HG02642 (cell line): ENCODE measurements at regions not wholly inside any gene's neighbourhood (a gene's known extent, or its start where the extent isn't known, plus 50 kb on each side); places are given as distances from the start of the nearest gene placed in this dataset.
"Not testable (repeated sequence)": the region's sequence is repeated elsewhere in the genome, so short reads cannot be mapped to it uniquely, and the experiment has no call there.

ENCODE experiments used
- ATAC-seq: cut with Tn5 transposase; IDR thresholded peaks from one replicate; pipeline ENCODE4 v1.9.1; 2021; ENCODE audit warnings: mild to moderate bottlenecking; ENCODE audit not compliant: unreplicated experiment, poor library complexity

GRCh38 chr6:140178935-140179334 lies 804.5 kb upstream of the CITED2 start:
- no peak for ATAC-seq

DNA sequence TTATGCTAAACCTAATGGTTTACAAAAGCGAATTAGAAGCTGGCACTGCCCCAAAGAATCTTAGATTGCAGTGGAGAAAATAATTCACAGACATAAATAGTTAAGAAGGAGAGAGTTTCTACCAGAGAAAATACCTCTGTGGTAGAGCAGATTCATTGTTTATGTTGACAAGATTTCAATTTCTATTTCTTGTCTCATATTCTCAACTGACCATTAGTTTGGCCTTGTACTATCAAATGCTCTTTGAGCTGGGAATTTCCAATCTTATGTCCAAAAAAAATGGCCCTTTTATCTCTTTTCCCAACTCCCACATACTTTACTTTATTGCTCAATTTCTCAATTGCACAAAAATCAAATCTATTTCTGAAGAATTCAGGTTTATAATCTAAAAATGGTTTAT lies 804.1 kb upstream of the CITED2 start:
- no peak for ATAC-seq

- no peak for ATAC-seq
These were observed 801.9 kb upstream of the CITED2 start for GRCh38 chr6:140176306-140176705.

GRCh38 chr6:140175486-140175885 lies 801.0 kb upstream of the CITED2 start:
- ATAC-seq: no peak

GRCh38 chr6:140174524-140174923 lies 800.1 kb upstream of the CITED2 start:
- ATAC-seq: no peak

GRCh38 chr6:140168365-140168764 lies 793.9 kb upstream of the CITED2 start:
- ATAC-seq: no peak

DNA sequence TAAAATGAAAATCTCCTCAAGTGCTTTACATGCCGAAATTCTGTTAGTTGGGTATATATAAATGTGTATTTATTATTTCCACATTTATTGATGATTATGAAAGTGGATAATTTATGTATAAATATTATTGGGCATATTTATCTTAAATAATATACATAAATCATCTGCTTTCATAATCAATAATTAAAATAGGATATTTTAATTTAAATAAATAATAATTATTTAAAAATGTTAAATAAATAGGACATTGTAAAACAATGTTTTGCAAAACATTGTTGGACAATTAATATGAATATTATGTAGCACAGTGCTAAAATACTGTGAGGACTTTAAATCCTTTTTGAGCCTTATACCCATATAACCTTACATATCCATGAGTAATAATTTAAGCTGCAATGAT lies 786.5 kb upstream of the CITED2 start:
- ATAC-seq: no peak

DNA sequence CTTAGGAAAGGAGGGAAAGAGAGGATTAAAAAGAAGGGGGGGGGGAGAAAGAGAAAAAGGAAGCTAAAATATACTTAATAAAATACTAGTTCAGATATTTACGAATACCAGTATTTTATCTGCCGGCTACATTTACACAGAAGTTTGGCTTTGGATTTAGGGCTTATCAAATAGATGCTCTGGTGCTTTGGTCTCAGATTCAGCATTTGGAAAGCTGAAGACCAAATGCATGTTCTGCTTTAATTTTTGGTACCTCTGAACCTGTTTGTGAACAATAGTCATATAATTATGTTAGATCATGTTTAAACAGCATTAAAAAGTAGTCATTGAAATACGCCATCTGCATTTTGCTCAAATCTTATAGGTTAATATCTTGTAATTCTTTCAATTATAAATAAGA lies 786.0 kb upstream of the CITED2 start:
- ATAC-seq: no peak

DNA sequence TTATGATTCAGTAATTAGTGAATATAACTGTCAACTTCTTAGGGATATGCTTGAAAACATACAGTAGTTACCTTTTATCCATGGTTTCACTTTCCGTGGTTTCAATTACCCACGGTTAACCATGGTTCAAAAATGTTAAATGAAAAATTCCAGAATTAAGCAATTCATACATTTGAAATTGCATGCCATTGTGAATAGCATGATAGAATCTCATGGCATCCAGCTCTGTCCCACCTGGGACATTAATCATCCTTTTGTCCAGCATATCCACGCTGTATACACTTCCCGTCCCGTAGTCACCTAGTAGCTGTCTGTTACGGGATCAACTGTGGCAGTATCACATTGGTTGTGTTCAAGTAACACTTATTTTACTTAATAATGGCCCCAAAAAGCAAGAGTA lies 781.7 kb upstream of the CITED2 start:
- ATAC-seq: no peak

GRCh38 chr6:140155451-140156126 lies 781.1 kb upstream of the CITED2 start:
- ATAC-seq: no peak

DNA sequence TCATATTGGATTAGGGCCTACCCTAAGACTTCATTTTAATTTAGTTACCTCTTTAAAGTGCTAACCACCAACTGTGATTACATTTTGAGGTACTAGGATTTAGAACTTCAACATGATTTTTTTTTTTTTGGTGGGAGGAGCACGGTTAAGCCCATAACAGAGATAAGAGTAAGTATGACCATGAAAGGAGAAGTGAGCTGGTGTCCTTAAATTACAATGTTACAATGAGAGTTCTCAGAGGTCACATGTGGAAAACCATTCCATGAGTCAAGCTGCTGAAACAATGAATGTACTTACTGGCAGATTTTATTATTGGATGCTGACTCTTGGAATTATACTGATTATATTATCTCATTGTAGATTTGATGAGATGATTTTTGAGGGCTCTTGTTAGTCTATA lies 779.3 kb upstream of the CITED2 start:
- ATAC-seq: no peak

- not testable (repeated sequence) for ATAC-seq
These were observed 773.7 kb upstream of the CITED2 start for GRCh38 chr6:140147825-140148814.

- ATAC-seq: no peak
These were observed 766.4 kb upstream of the CITED2 start for GRCh38 chr6:140140891-140141290.

GRCh38 chr6:140138311-140139010 lies 764.0 kb upstream of the CITED2 start:
- ATAC-seq: no peak

GRCh38 chr6:140134224-140134623 lies 759.8 kb upstream of the CITED2 start:
- no peak for ATAC-seq

DNA sequence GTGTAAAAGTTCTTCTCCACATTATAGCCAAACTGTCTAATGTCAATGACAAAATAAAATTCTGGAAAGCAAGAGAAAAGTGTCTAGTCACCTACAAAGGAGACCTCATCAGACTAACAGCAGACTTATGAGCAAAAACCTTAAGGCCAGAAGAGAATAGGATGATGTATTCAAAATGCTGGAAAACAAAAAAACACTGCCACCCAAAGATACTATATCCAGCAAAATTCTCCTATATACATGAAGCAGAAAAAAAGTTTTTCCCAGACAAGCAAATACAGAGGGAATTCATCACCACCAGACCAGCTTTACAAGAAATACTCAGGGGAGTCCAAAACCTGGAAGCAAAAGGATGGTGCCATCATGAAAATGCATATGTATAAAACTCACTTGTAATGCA lies 755.6 kb upstream of the CITED2 start:
- no peak for ATAC-seq

DNA sequence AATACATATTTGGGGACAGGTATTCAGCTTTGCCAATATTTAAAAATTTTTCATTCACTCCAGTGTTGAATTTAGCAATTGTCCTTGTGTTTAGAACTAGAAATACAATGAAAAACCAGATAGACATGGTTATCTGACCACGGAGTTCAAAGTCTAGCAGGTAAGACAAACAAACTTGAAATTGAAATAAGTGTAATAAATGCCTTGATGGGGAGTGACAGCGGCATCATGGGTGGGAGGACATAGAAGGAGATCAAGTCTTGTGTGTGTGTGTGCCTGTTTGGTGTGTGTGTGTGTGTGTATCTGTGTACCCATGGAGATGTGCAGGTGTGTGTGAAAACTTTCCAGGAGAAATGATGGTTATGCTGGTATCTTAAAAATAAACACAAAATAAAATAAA lies 750.0 kb upstream of the CITED2 start:
- ATAC-seq: no peak

DNA sequence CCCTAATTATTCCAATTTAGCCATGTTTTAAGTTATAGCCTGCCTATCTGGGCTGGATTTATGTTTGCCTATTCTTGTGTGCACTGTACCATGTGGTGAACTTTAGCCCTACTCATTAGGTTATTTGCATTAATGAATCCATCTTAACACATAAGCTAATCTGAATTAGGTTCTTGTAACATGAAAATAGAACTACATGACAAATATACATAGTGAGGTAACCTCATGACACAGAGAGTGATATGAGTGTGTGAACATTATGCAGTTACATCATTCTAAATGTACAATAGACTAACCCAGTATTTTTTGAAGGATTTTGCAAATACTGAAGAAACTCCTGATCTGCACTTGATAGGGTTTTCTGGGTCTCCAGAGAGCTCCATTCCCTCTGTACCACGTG lies 733.7 kb upstream of the CITED2 start:
- no peak for ATAC-seq

DNA sequence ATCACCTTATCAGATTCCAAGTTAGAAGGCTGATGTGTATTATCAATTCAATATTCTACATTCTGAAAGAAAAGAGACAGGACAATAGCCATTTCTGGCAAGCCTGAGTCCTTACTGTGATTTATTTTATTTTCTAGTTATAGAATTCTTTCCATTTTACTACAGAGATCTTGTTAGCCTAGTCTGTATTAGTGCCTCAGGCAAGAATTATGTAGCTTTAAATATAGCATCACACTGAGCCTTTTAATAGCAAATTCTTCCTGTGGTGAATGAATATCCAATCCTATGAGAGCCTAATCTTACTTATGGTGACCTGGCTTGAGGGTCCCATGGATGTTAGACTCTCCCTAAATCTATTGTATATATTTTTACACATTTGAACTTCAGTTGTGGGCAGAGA lies 732.8 kb upstream of the CITED2 start:
- ATAC-seq: no peak

- no peak for ATAC-seq
These were observed 731.4 kb upstream of the CITED2 start for GRCh38 chr6:140105857-140106256.

- no peak for ATAC-seq
These were observed 730.8 kb upstream of the CITED2 start for GRCh38 chr6:140105241-140105640.
